Heart right ventricle (tissue), 16 donors: ENCODE measurements at regions not wholly inside any gene's neighbourhood (a gene's known extent, or its start where the extent isn't known, plus 50 kb on each side); places are given as distances from the start of the nearest gene placed in this dataset.
A peak's percentile ranks its signal among the peaks of the same experiment; 100 is the strongest.
"Not testable (repeated sequence)": the region's sequence is repeated elsewhere in the genome, so short reads cannot be mapped to it uniquely, and the experiment has no call there.

Experiments
- ATAC-seq, 8 donors: fragments of 200-7000 bp; cut with Tn5 transposase; one replicate each; pipeline ENCODE4 v1.9.1; 2020; ENCODE audit warnings: mild to moderate bottlenecking in 8 of 8, moderate library complexity in 8 of 8, moderate number of reproducible peaks in 1 of 8
- DNase-seq, 2 donors: peaks; one replicate each; pipeline ENCODE4 v3.0.0-alpha.2; 2020
- H3K27ac ChIP-seq, 10 donors: fragments of 200-600 bp; sonication (generic) in 2 of 10; one replicate each; pipeline versions ENCODE4 v1.5.0 to v1.8.0; 2020 to 2022; ENCODE audit warnings: mild to moderate bottlenecking in 3 of 10
- H3K27me3 ChIP-seq, 7 donors: fragments of 200-600 bp; one replicate each; pipeline ENCODE4 v1.8.0; 2021 to 2022; ENCODE audit warnings: mild to moderate bottlenecking in 2 of 7
- H3K36me3 ChIP-seq, 9 donors: fragments of 200-600 bp; sonication (generic) in 1 of 9; one replicate each; pipeline versions ENCODE4 v1.5.0 to v1.8.0; 2020 to 2022; ENCODE audit warnings: mild to moderate bottlenecking in 2 of 9
- H3K4me1 ChIP-seq, 9 donors: fragments of 200-600 bp; sonication (generic) in 1 of 9; one replicate each; pipeline versions ENCODE4 v1.5.0 to v1.8.0; 2020 to 2022; ENCODE audit warnings: mild to moderate bottlenecking in 4 of 9
- H3K4me3 ChIP-seq, 10 donors: fragments of 200-600 bp; sonication (generic) in 2 of 10; one replicate each; pipeline versions ENCODE4 v1.5.0 to v1.8.0; 2020 to 2022; ENCODE audit warnings: mild to moderate bottlenecking in 7 of 10, moderate library complexity in 2 of 10
- H3K9me3 ChIP-seq, 11 donors: fragments of 200-600 bp in 10 of 11; sonication (generic) in 2 of 11; one replicate each; pipeline versions ENCODE4 v1.5.0 to v1.8.0; 2013 to 2022; ENCODE audit warnings: mild to moderate bottlenecking in 2 of 11, control low read depth in 1 of 11, moderate library complexity in 1 of 11
- CTCF ChIP-seq, 9 donors: fragments of 200-600 bp; sonication (generic) in 2 of 9; IDR thresholded peaks; one replicate each; pipeline versions ENCODE4 v1.5.0 to v1.8.0; 2021 to 2022; ENCODE audit warnings: antibody characterized with exemption in 9 of 9, mild to moderate bottlenecking in 5 of 9, moderate library complexity in 1 of 9
- WGBS, 2 donors: extraction: QIAGEN DNeasy Blood & Tissue Kit; methylation state at CpG; one replicate each; pipeline ENCODE4 v1.1.7; 2013; ENCODE audit warnings: inconsistent platforms in 1 of 2; 5-methylcytosine and 5-hydroxymethylcytosine counted together
- intact Hi-C, 10 donors: fragments of 100-400 bp; cut with DNase I; formaldehyde crosslinking; loops; one replicate each; pipeline versions ENCODE4 v1.11.1 to v1.14.2; 2022
- donor health status: Arrhythmogenic right ventricular cardiomyopathy.
- donor health status: ischemic (EF 13 %, LVEDD 7.1; RV severe dilation, severe dysfunction).
- donor health status: healthy with polysubstance abuse.
- donor health status: DM: no; HTN: yes; CAD: no.
- donor health status: DM: no; HTN: no; CAD: no.
- donor health status: ischemic (EF 25% LVEDD 6.9; RV normal size, moderate dysfunction).
- donor health status: ischemic (EF 25% LVEDD 5.7; RV mildly dilated, moderate dysfunction).
- donor health status: healthy.
- donor health status: DM: yes; HTN: yes; CAD: no.
- donor health status: Ischemic cardiomyopathy.
- donor health status: ischemic (EF 35%, LVEDD 5.7; RV mildly dilated, moderate dysfunction).
- donor health status: nonischemic (EF 11% LVEDD 7.7; RV severe dilation, severe dysfunction).
- donor health status: DM: yes; HTN: yes; CAD: no.
- donor health status: PGD.
- donor health status: ischemic (EF 29% LVEDD 5.4; RV normal size, mild dysfunction).
- donor health status: nonischemic (EF 23%, LVEDD 6.1; RV moderate dilation, normal function).

GRCh38 chr15:77902921-77903760, 174.4 kb downstream of the TBC1D2B start:
- H3K36me3 ChIP-seq, H3K27ac ChIP-seq, H3K27me3 ChIP-seq, DNase-seq, intact Hi-C loops, H3K4me3 ChIP-seq, H3K4me1 ChIP-seq, H3K9me3 ChIP-seq: not testable (repeated sequence)
- peak in 1 of 8 donors; percentile 45 for ATAC-seq
- TF ChIP-seq CTCF (IDR thresholded peaks at IDR 0.05): peak; percentile 20 to 65 (median 59)
- WGBS, 2 donors: 52 to 57% methylated on average over 13 of the region's 13 CpGs

GRCh38 chr15:77901921-77902750, 175.4 kb downstream of the TBC1D2B start:
- 79 to 84% methylated on average over 13 of the region's 13 CpGs for WGBS, 2 donors
- Histone ChIP-seq H3K36me3 (no peaks in the 10 kb centered on the region), H3K4me1 (no peaks in the 10 kb centered on the region), H3K27me3 (no peaks in the 10 kb centered on the region), H3K27ac (no peak overlapping the region), H3K4me3 (no peak overlapping the region), H3K9me3 (no peaks in the 10 kb centered on the region)
- intact Hi-C loops: no loop called here
- DNase-seq (no peak), ATAC-seq (no peak)
- peak in 1 of 9 donors; percentile 7 for TF ChIP-seq CTCF (IDR thresholded peaks at IDR 0.05)

- Histone ChIP-seq H3K4me3 (no peak overlapping the region), H3K27ac (no peak overlapping the region), H3K9me3 (no peaks in the 10 kb centered on the region), H3K4me1 (no peaks in the 10 kb centered on the region), H3K36me3 (no peaks in the 10 kb centered on the region), H3K27me3 (no peaks in the 10 kb centered on the region)
- TF ChIP-seq CTCF (IDR thresholded peaks at IDR 0.05): no peak
- ATAC-seq (no peak), DNase-seq (no peak)
- 87 to 89% methylated on average over 18 of the region's 18 CpGs for WGBS, 2 donors
- intact Hi-C loops: no loop called here
Observed at GRCh38 chr15:77901251-77901881, 176.1 kb downstream of the TBC1D2B start.

DNA sequence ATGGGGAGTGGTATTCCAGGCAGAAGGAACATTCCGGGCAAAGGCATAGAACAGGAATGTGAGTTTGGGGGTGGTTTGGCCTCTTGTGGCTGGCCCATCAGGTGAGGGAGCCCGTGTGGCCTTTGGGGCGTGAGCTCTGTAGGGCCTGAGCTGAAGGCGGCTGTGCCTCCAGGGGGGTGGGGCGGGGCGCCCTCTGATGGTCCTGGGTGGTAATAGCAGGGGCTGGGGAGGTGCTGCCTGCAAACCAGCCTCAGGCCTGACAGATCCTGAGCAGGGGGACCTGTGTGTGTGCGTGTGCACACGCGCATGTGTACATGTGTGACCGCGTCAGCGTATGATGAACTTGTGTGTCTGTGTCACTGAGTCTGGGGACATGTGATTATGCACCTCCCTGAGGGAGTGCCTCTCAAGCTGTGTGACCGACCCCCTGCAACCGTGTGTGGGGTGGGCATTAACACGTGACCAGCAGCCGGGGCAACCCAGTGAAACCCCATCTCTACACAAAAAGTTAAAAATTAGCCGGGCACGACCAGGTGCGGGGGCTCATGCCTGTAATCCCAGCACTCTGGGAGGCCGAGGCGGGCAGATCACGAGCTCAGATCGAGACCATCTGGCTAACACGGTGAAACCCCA, 177.1 kb downstream of the TBC1D2B start:
- H3K27ac ChIP-seq, H3K27me3 ChIP-seq, H3K36me3 ChIP-seq, H3K9me3 ChIP-seq, intact Hi-C loops, H3K4me1 ChIP-seq: not testable (repeated sequence)
- TF ChIP-seq CTCF (IDR thresholded peaks at IDR 0.05): peak; percentile 21 to 69 (median 57)
- DNase-seq (peak in 1 of 2 donors; percentile 62), ATAC-seq (peak; percentile 48 to 77 (median 58))
- H3K4me3 ChIP-seq: peak overlapping the region in 2 of 10 donors; percentile 8 to 26
- WGBS, 2 donors: 57 to 67% methylated on average over 21 to 24 of the region's 24 CpGs

DNA sequence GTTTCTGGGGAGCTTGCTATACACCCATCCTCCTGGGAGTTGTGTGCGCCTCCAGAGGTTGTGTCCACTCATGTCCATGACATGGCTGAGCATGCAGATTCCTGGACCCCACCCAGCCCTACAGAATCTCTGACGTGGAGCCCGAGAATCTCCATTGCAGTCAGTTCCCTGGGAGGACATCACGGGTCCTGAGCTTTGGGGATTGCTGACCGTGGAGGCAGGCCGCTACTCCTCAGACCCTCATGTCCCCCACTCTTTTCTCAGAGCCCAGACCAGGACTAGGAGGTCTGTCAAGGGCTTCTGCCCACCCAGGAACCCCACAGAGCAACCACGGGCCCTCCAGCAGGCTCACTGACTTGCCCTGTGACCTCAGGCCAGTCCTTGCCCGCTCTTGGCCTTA, 177.7 kb downstream of the TBC1D2B start:
- 81 to 84% methylated on average over 6 to 7 of the region's 8 CpGs for WGBS, 2 donors
- DNase-seq, intact Hi-C loops, H3K27ac ChIP-seq, ATAC-seq, H3K9me3 ChIP-seq, H3K36me3 ChIP-seq, H3K27me3 ChIP-seq, H3K4me1 ChIP-seq: not testable (repeated sequence)
- peak overlapping the region in 1 of 10 donors; percentile 2 for H3K4me3 ChIP-seq
